Activated CD4-positive, alpha-beta memory T cell treated with anti-CD3 and anti-CD28 coated beads, Interleukin-2, amount 10 ng/mL, durations not matched to agents 7 days and 5 days (primary cell): ENCODE measurements at regions not wholly inside any gene's neighbourhood (a gene's known extent, or its start where the extent isn't known, plus 50 kb on each side); places are given as distances from the start of the nearest gene placed in this dataset.

Experiments
- CTCF ChIA-PET: fragments of 350-600 bp; sonication (Branson Sonifier 250); formaldehyde crosslinking; loops from one replicate; lab custom pipeline; 2021; ENCODE audit warnings: antibody characterized with exemption, inconsistent platforms; lab: Charles Lee
- POLR2A ChIA-PET: fragments of 350-600 bp; sonication (Branson Sonifier 250); formaldehyde crosslinking; loops from one replicate; lab custom pipeline; 2021; ENCODE audit warnings: antibody characterized with exemption; lab: Charles Lee
- DNase-seq: peaks from one replicate; pipeline ENCODE4 v3.0.0-alpha.2; 2020
- H3K27ac Mint-ChIP-seq: one replicate; pipeline ENCODE4 v1.8.0; 2021; ENCODE audit warnings: mild to moderate bottlenecking, mixed read lengths
- H3K27me3 Mint-ChIP-seq: one replicate; pipeline ENCODE4 v1.8.0; 2021; ENCODE audit warnings: mixed read lengths
- H3K36me3 Mint-ChIP-seq: one replicate; pipeline ENCODE4 v1.8.0; 2021; ENCODE audit warnings: low read depth, mixed read lengths
- H3K4me1 Mint-ChIP-seq: one replicate; pipeline ENCODE4 v1.8.0; 2021; ENCODE audit warnings: mixed read lengths
- H3K4me3 Mint-ChIP-seq: one replicate; pipeline ENCODE4 v1.8.0; 2021; ENCODE audit warnings: mild to moderate bottlenecking, mixed read lengths
- H3K9me3 Mint-ChIP-seq: one replicate; pipeline ENCODE4 v1.8.0; 2021; ENCODE audit warnings: mixed read lengths

GRCh38 chrX:110558406-110558805 lies 199.8 kb downstream of the RTL9 start:
- Mint-ChIP-seq H3K4me1 (no peaks in the 10 kb centered on the region), H3K27ac (no peak overlapping the region), H3K9me3 (no peaks in the 10 kb centered on the region), H3K36me3 (no peaks in the 10 kb centered on the region), H3K27me3 (no peaks in the 10 kb centered on the region), H3K4me3 (no peak overlapping the region)
- ChIA-PET CTCF (no interaction called here), POLR2A (no interaction called here)
- DNase-seq = no peak

GRCh38 chrX:110561034-110561433 lies 202.4 kb downstream of the RTL9 start:
- no peak for DNase-seq
- H3K4me3 Mint-ChIP-seq = no peak overlapping the region
- ChIA-PET CTCF (no interaction called here), POLR2A (no interaction called here)
- H3K4me1 Mint-ChIP-seq = no peaks in the 10 kb centered on the region
- H3K9me3 Mint-ChIP-seq = no peaks in the 10 kb centered on the region
- no peaks in the 10 kb centered on the region for H3K36me3 Mint-ChIP-seq
- H3K27me3 Mint-ChIP-seq = no peaks in the 10 kb centered on the region
- no peak overlapping the region for H3K27ac Mint-ChIP-seq

- ChIA-PET CTCF (no interaction called here), POLR2A (no interaction called here)
- Mint-ChIP-seq H3K4me3 (no peak overlapping the region), H3K4me1 (no peaks in the 10 kb centered on the region), H3K27ac (no peak overlapping the region), H3K36me3 (no peaks in the 10 kb centered on the region), H3K27me3 (no peaks in the 10 kb centered on the region), H3K9me3 (no peaks in the 10 kb centered on the region)
- no peak for DNase-seq
Measured at GRCh38 chrX:110563282-110563681, 204.6 kb downstream of the RTL9 start.

- no peak for DNase-seq
- Mint-ChIP-seq H3K36me3 (no peaks in the 10 kb centered on the region), H3K27me3 (no peaks in the 10 kb centered on the region), H3K9me3 (no peaks in the 10 kb centered on the region), H3K4me1 (peaks cover 6% of the 10 kb centered on the region), H3K4me3 (no peak overlapping the region), H3K27ac (no peak overlapping the region)
- POLR2A ChIA-PET = no interaction called here
- CTCF ChIA-PET = no interaction called here
Measured at GRCh38 chrX:110568441-110568840, 209.8 kb downstream of the RTL9 start.

GRCh38 chrX:110569506-110569905 lies 210.9 kb downstream of the RTL9 start:
- H3K27me3 Mint-ChIP-seq = no peaks in the 10 kb centered on the region
- H3K27ac Mint-ChIP-seq = no peak overlapping the region

GRCh38 chrX:110578270-110578669 lies 217.3 kb downstream of the CHRDL1 start:
- H3K27ac Mint-ChIP-seq = no peak overlapping the region
- no peak overlapping the region for H3K4me3 Mint-ChIP-seq
- no peaks in the 10 kb centered on the region for H3K27me3 Mint-ChIP-seq
- no peaks in the 10 kb centered on the region for H3K9me3 Mint-ChIP-seq
- H3K36me3 Mint-ChIP-seq = no peaks in the 10 kb centered on the region
- CTCF ChIA-PET = no interaction called here
- DNase-seq = no peak
- POLR2A ChIA-PET = no interaction called here
- H3K4me1 Mint-ChIP-seq = no peaks in the 10 kb centered on the region

More at GRCh38 chrX:110569506-110569905, 210.9 kb downstream of the RTL9 start:
- ChIA-PET POLR2A (no interaction called here), CTCF (no interaction called here)
- DNase-seq = no peak
- Mint-ChIP-seq H3K36me3 (no peaks in the 10 kb centered on the region), H3K4me1 (peaks cover 6% of the 10 kb centered on the region), H3K4me3 (no peak overlapping the region), H3K9me3 (no peaks in the 10 kb centered on the region)

GRCh38 chrX:110584083-110584482 lies 211.5 kb downstream of the CHRDL1 start:
- Mint-ChIP-seq H3K27me3 (no peaks in the 10 kb centered on the region), H3K27ac (no peak overlapping the region), H3K36me3 (no peaks in the 10 kb centered on the region), H3K4me3 (no peak overlapping the region), H3K9me3 (no peaks in the 10 kb centered on the region), H3K4me1 (no peaks in the 10 kb centered on the region)
- no peak for DNase-seq
- CTCF ChIA-PET = no interaction called here
- POLR2A ChIA-PET = no interaction called here

GRCh38 chrX:110588164-110588563 lies 207.5 kb downstream of the CHRDL1 start:
- H3K4me3 Mint-ChIP-seq = no peak overlapping the region
- no peak overlapping the region for H3K27ac Mint-ChIP-seq
- POLR2A ChIA-PET = no interaction called here
- no peaks in the 10 kb centered on the region for H3K36me3 Mint-ChIP-seq
- no peaks in the 10 kb centered on the region for H3K4me1 Mint-ChIP-seq
- CTCF ChIA-PET = no interaction called here
- no peak for DNase-seq
- no peaks in the 10 kb centered on the region for H3K27me3 Mint-ChIP-seq
- no peaks in the 10 kb centered on the region for H3K9me3 Mint-ChIP-seq

- no peaks in the 10 kb centered on the region for H3K36me3 Mint-ChIP-seq
- no peaks in the 10 kb centered on the region for H3K9me3 Mint-ChIP-seq
- no peaks in the 10 kb centered on the region for H3K4me1 Mint-ChIP-seq
- H3K4me3 Mint-ChIP-seq = no peak overlapping the region
- ChIA-PET CTCF (no interaction called here), POLR2A (no interaction called here)
- no peaks in the 10 kb centered on the region for H3K27me3 Mint-ChIP-seq
- no peak overlapping the region for H3K27ac Mint-ChIP-seq
- no peak for DNase-seq
Measured at GRCh38 chrX:110588853-110589252, 206.8 kb downstream of the CHRDL1 start.

GRCh38 chrX:110600745-110601310 lies 194.8 kb downstream of the CHRDL1 start:
- H3K4me1 Mint-ChIP-seq = no peaks in the 10 kb centered on the region
- ChIA-PET CTCF (no interaction called here), POLR2A (no interaction called here)
- DNase-seq = no peak
- no peaks in the 10 kb centered on the region for H3K9me3 Mint-ChIP-seq
- no peak overlapping the region for H3K4me3 Mint-ChIP-seq
- no peaks in the 10 kb centered on the region for H3K27me3 Mint-ChIP-seq
- no peak overlapping the region for H3K27ac Mint-ChIP-seq
- H3K36me3 Mint-ChIP-seq = no peaks in the 10 kb centered on the region

- Mint-ChIP-seq H3K9me3 (no peaks in the 10 kb centered on the region), H3K36me3 (no peaks in the 10 kb centered on the region), H3K4me3 (no peak overlapping the region), H3K27me3 (no peaks in the 10 kb centered on the region), H3K4me1 (no peaks in the 10 kb centered on the region), H3K27ac (no peak overlapping the region)
- POLR2A ChIA-PET = no interaction called here
- no peak for DNase-seq
- CTCF ChIA-PET = no interaction called here
Measured at GRCh38 chrX:110614596-110614995, 181.0 kb downstream of the CHRDL1 start.
